ENCODE measurements at regions not wholly inside any gene's neighbourhood (a gene's known extent, or its start where the extent isn't known, plus 50 kb on each side); places are given as distances from the start of the nearest gene placed in this dataset.

DNA sequence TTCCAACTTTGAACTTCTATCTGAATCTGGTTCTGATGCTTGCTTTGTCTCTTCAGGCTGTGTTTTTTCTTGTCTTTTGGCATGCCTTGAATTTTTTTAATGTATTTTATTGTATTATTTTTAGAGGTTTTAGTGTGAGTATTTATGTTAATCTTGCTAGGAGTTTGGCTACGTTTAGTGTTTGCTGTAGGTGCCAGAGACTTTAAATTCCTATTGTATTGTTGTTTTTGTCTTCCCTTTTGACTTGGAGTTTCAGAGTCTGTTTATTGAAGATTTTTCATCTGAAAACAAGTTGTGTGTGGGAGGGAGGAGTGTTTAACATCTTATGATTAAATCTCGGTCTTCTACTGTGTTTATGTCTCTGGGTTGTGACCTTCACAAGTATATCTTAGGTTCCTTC lies 956.8 kb downstream of the TLE1 start:
- no TSS peak for BruUV-seq (replicated peaks)
- H3K4me1 ChIP-seq (ENCODE audit: control insufficient read depth, insufficient read depth, low read length) = no peaks in the 10 kb centered on the region
- TF ChIP-seq TCF7L2 (IDR thresholded peaks at IDR 0.05; ENCODE audit: low read depth, low read length) (no peak), REST (IDR thresholded peaks at IDR 0.05; ENCODE audit: insufficient read depth in 1 of 2, low read depth in 2 of 2, low read length in 1 of 2) (no peak), POLR2AphosphoS5 (IDR thresholded peaks at IDR 0.05; ENCODE audit: low read depth, low read length) (no peak), SIN3A (IDR thresholded peaks at IDR 0.05; ENCODE audit: borderline replicate concordance, insufficient read depth, low read depth, low read length) (no peak)
- TF ChIP-seq, protein P1, sequence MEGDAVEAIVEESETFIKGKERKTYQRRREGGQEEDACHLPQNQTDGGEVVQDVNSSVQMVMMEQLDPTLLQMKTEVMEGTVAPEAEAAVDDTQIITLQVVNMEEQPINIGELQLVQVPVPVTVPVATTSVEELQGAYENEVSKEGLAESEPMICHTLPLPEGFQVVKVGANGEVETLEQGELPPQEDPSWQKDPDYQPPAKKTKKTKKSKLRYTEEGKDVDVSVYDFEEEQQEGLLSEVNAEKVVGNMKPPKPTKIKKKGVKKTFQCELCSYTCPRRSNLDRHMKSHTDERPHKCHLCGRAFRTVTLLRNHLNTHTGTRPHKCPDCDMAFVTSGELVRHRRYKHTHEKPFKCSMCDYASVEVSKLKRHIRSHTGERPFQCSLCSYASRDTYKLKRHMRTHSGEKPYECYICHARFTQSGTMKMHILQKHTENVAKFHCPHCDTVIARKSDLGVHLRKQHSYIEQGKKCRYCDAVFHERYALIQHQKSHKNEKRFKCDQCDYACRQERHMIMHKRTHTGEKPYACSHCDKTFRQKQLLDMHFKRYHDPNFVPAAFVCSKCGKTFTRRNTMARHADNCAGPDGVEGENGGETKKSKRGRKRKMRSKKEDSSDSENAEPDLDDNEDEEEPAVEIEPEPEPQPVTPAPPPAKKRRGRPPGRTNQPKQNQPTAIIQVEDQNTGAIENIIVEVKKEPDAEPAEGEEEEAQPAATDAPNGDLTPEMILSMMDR (IDR thresholded peaks at IDR 0.05) = no peak
- in situ Hi-C loops (cut with HindIII; ENCODE audit: low pct_unique_long_range_greater_than_20kb, low sequenced_read_pairs) (no loop called here), intact Hi-C loops (cut with micrococcal nuclease; ENCODE audit: unreplicated experiment) (no loop called here)
- H3K27me3 ChIP-seq (ENCODE audit: control insufficient read depth, insufficient read depth, low read length) = no peaks in the 10 kb centered on the region
- CTCF ChIA-PET = no interaction called here
- no peaks in the 10 kb centered on the region for H3K9me3 ChIP-seq (ENCODE audit: control insufficient read depth, insufficient read depth, low read depth, low read length)
- no peaks in the 10 kb centered on the region for H3K36me3 ChIP-seq (ENCODE audit: control insufficient read depth, insufficient read depth, low read length)
- H3K27ac ChIP-seq (ENCODE audit: low read length) = no peak overlapping the region
- ATAC-seq (no peak), DNase-seq (ENCODE audit: low read depth, low spot score) (no peak)
- POLR2A ChIA-PET = no interaction called here
- H3K4me3 ChIP-seq (ENCODE audit: low read depth in 2 of 2, low read length in 2 of 2) = no peak overlapping the region

- Histone ChIP-seq H3K36me3 (ENCODE audit: control insufficient read depth, insufficient read depth, low read length) (no peaks in the 10 kb centered on the region), H3K27me3 (ENCODE audit: control insufficient read depth, insufficient read depth, low read length) (no peaks in the 10 kb centered on the region), H3K4me3 (ENCODE audit: low read depth in 2 of 2, low read length in 2 of 2) (no peak overlapping the region), H3K27ac (ENCODE audit: low read length) (no peak overlapping the region), H3K4me1 (ENCODE audit: control insufficient read depth, insufficient read depth, low read length) (no peaks in the 10 kb centered on the region), H3K9me3 (ENCODE audit: control insufficient read depth, insufficient read depth, low read depth, low read length) (no peaks in the 10 kb centered on the region)
- ChIA-PET POLR2A (no interaction called here), CTCF (no interaction called here)
- DNase-seq (ENCODE audit: low read depth, low spot score) = no peak
- intact Hi-C loops (cut with micrococcal nuclease; ENCODE audit: unreplicated experiment) = no loop called here
- TF ChIP-seq POLR2AphosphoS5 (IDR thresholded peaks at IDR 0.05; ENCODE audit: low read depth, low read length) (no peak), TCF7L2 (IDR thresholded peaks at IDR 0.05; ENCODE audit: low read depth, low read length) (no peak), SIN3A (IDR thresholded peaks at IDR 0.05; ENCODE audit: borderline replicate concordance, insufficient read depth, low read depth, low read length) (no peak), REST (IDR thresholded peaks at IDR 0.05; ENCODE audit: insufficient read depth in 1 of 2, low read depth in 2 of 2, low read length in 1 of 2) (no peak)
- no TSS peak for BruUV-seq (replicated peaks)
- ATAC-seq = no peak
- in situ Hi-C loops (cut with HindIII; ENCODE audit: low pct_unique_long_range_greater_than_20kb, low sequenced_read_pairs) = no loop called here
Observed at GRCh38 chr9:80720579-80720978, 968.8 kb downstream of the TLE1 start.

Data from Panc1 (cell line).